Activated T-cell treated with anti-CD3 and anti-CD28 coated beads, Interleukin-2, amount 50 U/mL, for 1 hour (primary cell): ENCODE measurements at regions not wholly inside any gene's neighbourhood (a gene's known extent, or its start where the extent isn't known, plus 50 kb on each side); places are given as distances from the start of the nearest gene placed in this dataset.
"Not testable (repeated sequence)": the region's sequence is repeated elsewhere in the genome, so short reads cannot be mapped to it uniquely, and the experiment has no call there.

ENCODE experiments used
- DNase-seq: peaks from one replicate; pipeline ENCODE4 v3.0.0-alpha.2; 2020

DNA sequence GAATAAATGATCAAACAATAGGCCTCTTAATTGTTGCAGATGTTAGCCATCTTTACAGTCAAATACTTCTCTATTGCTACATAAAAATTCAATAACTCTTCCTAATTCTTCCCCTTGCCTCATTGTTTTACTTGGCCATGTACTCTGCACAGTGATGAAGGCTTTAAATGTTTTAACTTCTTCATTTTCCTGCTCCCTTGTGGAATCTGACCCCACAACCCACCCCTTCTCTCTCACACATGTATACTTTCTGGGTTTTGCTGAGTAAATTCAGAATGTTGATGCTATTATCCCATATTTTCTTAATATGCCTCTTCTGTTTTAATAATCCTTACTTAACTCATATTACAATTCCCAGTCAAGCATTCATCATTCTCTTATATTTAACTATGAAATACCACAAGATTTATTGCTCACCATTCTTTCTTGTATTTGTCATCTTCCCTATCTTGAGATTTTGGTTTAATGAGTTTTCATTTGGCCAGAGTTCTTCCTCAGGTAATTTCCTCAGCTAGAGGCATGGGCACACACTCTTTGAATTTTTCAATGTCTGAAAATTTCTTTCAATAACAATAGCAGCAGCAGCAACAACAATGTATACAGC, 327.8 kb upstream of the USP24 start:
- no peak for DNase-seq

DNA sequence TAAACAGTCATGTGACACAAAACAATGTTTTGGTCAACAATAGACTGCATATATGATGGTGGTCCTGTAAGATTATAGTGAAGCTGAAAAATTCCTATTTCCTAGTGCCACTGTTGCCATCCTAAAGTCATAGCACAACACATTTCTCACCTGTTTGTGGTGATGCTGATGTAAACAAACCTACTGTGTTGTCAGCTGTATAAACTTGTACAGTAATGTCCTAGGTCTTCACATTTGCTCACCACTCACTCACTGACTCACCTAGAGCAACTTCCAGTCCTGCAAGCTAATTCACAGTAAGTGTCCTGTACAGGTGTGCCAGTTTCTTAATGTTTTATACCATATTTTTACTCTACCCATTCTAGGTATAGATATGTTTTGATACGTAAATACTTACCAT, 326.1 kb upstream of the USP24 start:
- DNase-seq: no peak

DNA sequence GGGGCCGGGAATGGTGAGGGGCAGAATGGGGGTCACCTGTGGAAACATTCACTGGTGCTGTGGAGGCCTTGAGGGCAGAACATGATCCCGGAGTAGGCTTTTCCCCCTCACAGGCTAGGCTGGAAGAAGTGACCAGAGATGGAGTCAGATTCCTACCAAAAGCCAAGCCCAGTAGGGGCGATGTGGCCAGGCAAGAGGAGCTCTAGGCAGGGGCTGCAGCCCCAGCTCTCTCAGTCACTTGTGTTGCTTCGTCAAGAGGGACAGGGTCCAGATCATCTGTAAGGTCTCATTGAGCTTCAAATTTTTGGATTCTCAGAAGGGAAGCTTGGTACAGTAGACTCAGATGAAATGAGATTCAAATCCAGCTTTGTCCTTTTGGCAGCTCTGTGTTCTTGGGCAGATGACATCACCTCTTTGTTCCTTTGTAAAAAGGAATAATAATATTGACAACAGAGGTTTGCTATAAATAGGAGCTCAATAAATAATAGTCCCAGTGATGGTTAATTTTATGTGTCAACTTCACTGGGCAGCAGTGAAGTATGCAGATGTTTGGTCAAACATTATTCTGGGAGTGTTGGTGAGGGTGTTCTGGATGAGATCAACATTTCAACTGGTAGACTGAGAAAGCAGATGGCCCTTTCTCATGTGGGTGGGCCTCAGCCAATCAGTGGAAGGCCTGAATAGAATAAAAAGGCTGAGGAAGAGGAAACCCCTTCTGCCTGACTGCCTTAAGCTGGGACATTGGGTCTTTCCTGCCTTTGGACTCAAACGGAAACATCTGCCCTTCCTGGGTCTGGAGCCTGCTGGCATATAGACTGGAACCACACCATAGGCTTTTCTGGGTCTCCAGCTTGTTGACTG, 324.7 kb upstream of the USP24 start:
- no peak for DNase-seq

DNA sequence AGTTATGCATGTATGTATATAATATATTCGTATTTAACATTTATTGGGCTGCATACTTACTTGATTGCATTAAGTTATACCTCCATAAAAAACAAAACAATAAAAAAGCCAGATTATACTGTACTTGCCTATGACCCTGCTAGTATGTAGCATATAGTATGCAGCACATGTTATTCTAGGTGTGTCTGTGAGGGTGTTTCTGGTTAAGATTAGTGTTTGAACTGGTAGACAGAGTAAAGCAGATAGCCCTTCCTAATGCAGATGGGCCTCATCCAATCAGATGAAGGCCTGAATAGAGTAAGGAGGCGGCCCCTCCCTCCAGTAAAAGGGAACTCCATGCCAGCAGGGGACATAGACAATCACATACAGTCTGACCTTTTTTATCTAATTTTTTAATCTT, 323.3 kb upstream of the USP24 start:
- no peak for DNase-seq

DNA sequence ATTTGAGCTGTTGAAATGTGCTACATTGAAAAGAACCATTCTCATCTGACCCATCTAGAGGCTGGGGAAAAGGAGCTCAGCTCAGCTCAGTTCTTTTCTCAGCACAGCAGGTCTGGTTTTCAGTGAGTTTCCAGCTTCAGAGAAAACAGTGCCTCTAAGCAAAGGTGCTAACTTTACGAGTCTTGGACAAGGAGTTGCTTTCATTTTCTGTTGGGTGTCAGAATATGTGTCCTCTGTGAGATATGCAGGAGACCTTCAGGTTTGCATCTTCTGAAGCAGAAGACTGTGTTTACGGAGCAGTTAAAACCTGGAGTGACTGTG, 321.3 kb upstream of the USP24 start:
- no peak for DNase-seq

DNA sequence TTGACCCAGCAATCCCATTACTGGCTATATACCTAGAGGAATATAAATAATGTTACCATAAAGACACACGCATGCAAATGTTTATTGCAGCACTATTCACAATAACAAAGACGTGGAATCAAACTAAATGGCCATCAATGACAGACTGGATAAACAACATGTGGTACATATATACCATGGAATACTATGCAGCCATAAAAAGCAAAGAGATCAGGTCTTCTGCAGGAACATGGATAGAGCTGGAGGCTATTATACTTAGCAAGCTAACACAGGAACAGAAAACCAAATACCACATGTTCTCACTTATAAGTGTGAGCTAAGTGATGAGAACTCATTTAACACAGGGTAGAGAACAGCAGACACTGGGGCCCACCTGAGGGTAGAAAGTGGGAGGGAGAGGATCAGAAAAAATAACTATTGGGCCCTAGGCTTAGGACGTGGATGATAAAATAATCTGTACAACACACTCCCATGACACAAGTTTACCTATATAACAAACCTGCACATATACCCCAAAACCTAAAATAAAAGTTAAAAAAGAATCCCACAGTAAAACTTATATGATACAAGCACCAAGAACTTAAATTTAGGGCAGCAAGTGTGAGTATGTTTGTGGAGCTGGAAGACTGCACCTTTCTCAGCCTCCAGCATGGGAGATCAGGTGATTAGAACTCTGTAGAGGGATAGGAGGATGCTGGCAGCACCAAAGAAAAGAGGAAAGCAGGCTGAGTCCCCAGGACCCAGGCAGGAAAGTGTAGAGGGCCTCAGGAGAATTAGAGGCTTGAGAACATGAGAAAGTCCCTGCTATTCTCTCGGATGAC, 320.8 kb upstream of the USP24 start:
- no peak for DNase-seq

DNA sequence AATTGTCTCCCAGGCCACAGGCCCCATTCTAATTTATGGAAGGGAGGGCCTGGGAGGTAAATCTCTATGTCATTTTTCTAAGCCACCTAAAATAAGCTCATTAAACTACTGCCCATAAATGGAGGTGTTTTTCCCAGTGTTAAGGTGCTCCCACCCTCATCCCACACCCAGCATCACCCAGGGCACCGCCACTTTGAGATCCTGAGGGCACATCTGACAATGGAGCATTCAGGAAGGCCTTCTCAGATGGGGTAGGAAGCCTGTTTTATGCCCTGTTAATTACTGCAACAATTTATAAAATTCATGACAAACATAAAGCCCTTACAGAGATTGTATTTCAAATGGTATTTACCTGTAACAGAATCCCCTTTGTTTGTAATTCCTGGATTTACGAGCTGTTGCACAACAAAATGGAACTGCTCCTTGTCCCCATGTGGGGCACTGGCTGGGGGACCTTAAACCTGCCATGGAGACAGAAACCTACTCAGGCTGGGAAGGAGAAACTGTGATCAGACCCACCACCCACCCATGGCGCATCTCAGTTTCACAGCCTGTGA, 319.5 kb upstream of the USP24 start:
- DNase-seq: no peak

DNA sequence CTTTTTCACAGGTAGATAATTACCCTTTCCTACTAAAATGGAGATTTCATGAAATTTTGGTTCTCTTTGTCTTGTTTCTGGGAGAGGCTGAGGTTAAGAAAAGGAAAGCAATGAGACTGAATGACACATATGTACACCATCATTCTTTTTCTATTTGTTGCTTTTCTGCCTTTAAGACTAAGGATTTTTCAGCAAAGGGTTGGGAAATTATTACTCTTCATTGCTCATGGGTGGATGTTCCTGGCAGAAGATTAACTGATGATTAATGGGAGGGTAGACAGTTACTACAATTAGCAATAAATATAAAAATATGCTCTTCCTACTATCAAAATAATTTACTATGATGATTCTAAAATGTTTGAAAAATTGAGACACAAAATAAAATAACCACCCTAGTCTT, 316.5 kb upstream of the USP24 start:
- no peak for DNase-seq

DNA sequence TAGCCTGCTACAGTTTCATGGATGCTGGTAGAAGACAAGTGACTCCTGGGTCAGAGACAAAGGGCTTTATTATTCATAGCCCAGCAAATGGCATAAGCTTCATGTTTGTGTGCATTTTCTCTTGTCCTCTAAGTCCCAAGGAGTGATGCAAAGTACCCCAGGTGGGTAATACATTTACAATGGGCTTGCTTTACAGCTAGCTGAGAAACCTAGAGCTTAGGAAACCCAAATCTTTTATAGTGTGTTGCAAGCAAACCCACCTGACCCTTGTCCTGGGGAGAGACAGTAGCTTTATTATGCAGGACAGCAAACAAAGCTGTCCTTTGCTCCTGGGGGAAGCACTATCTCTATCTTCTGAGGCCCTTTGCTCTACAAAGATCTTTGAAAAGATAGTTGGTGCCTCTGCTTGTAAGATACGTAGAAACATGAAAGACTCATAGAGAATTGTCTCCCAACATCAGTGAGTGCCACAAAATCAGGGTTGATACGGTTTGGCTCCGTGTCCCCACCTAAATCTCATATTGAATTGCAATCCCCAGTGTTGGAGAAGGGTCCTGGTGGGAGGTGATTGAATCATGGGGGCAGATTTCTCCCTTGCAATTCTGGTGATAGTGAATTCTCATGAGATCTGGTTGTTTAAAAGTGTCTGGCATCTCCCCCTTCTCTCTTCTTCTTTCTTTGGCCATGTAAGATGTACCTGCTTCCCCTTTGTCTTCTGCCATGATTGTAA, 315.8 kb upstream of the USP24 start:
- DNase-seq: no peak

DNA sequence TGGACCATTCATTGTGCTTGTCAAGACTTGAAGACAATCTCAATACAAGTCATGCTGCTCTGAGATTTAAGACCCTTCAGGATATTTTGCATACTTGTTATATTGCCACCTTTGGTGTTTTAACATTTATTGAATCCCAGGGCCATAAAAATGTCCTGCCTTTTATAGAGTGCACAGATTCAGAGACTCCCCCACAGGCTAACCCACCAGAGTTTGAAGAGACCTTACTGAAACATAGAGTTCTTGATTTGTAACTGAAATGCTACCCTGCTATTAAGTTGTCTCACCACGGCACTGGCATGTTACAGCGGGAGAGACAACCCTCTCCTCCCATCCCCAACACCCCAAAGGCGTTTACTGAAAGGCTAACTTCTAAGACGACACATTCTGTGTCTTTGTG, 313.9 kb upstream of the USP24 start:
- DNase-seq: no peak

DNA sequence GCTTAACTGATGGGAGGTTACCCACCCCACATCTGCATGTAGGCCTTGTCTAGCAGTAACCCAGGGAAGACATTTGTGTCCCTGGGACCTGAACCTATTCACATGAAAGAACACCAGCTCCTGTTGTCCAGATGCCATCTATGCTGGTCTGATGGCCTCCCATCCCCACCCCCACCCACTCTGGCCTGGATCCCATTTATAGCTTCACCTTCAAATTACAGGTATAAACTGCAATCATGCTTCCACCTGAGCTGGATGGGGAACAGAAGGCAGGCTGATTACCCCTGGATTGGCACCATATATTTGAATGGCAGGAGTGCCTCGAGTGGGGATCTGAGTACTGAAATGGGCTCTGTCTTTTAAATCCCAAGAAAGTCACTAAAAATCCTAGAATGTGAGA, 312.7 kb upstream of the USP24 start:
- DNase-seq: no peak

DNA sequence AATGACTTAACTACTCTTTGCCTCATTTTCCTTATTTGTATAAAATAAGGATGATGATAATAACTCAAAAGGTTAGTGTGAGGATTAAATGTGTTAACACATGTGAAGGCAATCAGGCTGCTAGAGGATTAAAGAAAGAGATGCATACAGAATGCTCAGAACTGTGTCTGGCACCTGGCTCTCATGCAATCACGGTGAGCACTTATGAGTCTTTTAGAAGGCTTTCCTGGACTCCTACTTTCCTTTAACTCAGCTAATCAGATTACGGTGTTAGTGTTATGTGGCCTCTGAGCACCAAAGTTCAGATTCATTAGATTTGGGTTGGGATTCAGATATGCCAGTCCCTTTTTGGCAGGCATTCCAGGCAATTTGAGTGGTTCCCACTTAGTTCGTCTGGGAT, 311.6 kb upstream of the USP24 start:
- DNase-seq: no peak

DNA sequence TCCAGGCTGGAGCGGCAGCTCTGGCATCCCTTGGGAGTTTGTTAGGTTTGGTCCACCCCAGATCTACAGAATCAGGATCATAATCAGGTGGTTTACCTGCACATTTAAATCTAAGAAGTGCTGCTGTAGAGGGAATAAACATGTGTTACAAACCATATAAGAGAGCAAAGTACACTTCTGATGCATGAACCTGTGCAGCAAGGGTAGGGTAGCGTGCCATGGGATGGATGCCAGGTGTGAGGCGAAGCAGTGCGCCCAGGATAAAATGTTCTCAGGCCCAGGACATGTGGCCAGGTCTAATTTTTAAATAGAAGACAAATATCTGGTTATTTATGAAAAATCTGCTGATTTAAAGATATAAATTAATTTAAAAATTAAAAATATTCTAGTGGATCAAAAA, 308.8 kb upstream of the USP24 start:
- no peak for DNase-seq

DNA sequence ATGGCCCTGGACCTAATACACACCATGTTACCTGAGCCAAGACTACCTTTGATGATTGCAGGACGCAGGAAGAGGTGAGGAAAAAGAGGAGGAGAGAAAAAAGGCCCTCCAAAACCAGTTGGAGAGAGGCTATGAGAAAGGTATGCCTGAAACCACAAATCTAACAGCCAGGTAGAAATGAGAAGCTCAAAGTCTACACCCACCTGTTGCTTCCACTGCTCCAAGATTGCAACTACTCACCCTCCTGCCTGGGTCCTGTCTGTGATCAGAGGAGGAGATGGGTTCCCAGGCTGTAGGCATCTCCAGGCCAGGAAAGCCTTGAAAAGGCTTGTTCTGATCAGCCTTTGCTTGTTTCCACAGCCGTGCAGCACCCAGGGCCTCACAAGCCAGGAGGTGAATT, 307.8 kb upstream of the USP24 start:
- DNase-seq: no peak

DNA sequence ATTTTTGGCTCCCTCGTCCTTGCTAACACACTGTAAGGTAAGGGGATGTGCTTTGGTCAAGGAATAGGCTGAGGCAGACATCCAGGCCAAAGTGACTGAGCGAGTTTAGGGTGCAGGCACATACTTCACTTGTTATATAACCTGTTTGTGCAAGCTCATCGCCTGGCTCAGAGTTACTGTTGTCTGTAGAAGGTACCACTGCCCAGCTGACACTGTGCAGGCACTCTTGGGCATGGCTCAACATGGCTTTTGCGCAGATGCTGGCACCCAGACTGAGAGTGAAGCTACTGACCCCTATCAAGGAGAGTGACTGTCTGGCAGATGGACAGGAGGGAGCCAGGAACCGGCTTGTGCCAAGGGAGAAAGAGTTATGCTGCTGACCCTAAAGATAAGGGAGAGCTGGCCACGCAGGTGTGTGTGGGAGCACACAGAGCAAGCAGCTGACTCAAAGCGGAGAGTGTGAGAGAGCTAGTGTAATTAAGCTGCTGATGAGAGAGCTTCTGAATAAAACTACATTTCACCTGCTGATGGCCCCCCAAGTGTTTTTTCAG, 307.3 kb upstream of the USP24 start:
- no peak for DNase-seq

DNA sequence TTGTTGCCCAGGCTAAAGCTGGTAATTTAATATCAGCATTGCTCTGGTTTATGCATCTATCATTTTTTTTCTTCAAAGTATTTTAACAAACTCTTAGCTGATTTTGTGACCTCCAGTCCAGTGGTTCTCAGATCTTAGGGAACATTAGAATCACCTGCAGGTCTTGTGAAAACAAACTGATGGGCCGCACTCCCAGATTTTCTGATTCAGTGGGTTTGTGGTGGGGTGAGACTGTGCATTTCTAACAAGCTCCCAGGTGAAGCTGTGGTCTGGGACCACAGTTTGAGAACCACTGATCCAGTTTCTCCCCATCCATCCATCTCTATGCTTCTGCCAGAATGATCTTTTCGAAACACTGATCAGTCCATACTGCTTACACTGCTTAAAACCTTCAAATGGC, 305.7 kb upstream of the USP24 start:
- no peak for DNase-seq

DNA sequence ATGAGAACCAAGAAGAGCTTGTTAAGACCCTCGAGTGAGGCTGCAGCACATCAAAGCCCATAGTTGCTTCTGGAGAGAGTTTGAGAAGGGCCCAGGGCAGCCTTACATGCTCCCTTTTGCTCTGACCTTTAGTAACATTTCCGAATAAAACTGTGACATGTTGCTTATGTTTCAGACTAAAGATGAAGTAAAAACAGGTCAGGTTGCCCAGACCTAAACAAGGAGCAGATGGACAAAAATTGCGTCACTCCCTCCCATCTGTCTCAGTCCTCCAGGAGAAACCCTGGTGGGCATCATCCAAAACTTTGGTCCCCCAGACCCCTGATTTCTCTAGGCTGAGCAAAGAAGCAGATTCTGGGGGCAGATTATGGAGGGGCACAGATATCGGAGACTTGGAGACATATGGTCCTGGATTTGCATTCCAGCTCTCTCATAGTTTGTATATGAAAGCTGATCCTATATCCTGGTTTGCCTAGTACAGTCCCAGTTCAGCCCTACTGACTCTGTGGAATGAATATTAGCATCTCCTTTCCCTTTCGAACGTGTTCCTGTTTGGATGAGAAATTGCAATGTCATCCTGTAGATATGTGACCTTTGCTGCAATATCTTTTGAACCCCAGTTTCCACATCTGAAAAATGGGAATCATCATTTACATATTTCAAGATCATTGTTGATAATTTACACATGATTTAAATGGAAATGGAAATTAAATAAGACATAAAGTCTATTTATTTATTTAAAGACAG, 304.9 kb upstream of the USP24 start:
- no peak for DNase-seq

DNA sequence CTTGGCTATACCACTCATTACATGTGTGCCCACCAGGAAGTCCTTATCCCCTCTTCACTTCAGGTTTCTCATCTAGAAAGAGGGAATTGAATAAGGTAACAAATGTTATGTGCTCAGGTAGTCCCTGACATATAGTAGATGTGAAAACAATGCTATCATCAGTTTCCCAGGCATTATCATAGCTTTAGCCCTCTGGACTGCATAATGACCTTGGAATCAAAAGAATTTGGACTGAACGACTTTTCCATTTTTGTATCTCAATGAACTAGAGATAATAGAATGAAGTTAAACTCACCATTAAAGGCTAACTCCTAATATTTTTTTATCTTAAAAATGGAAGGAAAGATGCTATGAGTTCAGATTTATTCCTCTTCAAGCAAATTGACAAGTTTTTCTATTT, 304.1 kb upstream of the USP24 start:
- DNase-seq: no peak

DNA sequence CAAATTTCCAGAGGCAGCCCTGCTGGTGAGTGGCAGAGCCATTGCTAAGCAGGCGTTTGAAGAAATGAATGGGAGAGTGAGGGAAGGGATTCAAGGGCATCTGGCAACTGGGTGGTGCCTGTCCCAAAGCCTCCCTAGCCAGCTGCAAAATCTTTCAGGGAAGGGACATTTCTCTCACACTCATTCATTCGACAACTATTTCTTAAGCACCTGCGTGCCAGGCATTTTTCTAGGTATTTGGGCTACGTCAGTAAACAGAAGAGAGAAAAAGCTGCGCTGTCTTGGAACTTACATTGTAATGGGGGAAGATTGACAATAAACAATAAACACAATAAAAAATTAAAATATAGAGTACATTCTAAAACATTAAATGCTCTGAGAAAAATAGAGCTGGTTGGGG, 301.9 kb upstream of the USP24 start:
- no peak for DNase-seq

DNA sequence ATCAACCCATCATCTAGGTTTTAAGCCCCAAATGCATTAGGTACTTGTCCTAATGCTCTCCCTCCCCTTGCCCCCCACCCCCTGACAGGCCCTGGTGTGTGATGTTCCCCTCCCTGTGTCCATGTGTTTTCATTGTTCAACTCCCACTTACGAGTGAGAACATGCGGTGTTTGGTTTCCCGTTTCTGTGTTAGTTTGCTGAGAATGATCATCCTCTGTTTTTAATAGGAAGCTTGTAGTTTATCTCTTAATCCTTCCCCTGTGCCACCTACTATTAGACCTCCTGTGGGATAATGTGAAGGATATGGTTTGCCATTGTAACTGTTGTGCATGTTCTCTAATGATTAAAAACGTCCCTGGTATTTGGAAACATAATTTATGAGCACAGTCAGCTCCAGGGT, 299.4 kb upstream of the USP24 start:
- DNase-seq: not testable (repeated sequence)

DNA sequence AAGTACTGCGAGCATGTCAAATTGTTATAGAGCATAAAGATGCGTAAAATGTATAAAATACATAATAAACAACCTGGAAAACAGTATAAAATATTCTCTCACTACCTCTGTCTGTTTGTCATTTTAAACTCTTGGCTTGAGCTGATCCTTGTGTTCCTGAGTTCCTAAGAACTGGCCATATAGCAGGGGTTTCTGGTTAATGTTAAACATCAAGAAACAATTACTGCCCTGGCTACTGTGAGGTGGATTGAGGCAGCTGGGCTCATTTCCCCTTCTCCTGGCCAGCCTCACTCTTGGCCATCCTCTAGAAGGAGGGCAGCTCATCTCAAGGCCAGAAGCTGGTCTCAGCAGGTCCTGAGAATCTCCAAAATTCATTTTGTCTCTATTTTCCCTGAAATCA, 297.3 kb upstream of the USP24 start:
- DNase-seq: no peak

DNA sequence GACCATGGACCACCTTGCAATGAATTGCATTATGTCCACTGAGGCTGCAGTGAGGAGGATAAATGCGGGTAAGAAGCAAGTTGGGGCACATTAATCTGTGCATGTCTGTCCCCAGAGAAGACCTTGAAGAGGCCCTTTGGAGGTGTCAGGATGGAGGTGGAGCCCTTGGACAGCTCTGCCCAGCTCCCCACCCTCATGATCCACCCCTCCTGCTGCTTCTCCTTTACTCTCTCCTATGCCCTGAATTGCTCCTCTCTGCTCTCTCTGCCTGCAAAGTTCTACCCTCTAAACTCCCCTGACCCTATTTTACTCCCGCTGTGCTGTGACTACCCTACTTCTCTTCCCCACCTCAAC, 292.4 kb upstream of the USP24 start:
- no peak for DNase-seq
